Activated T-helper 1 cell treated with anti-CD3 and anti-CD28 coated beads, Interleukin-2, amount 50 U/mL, for 16 hours (primary cell): ENCODE measurements at regions not wholly inside any gene's neighbourhood (a gene's known extent, or its start where the extent isn't known, plus 50 kb on each side); places are given as distances from the start of the nearest gene placed in this dataset.
"Not testable (repeated sequence)": the region's sequence is repeated elsewhere in the genome, so short reads cannot be mapped to it uniquely, and the experiment has no call there.

Source experiments
- DNase-seq, 2 donors: peaks; one replicate each; pipeline ENCODE4 v3.0.0-alpha.2; 2020; ENCODE audit warnings: low read depth in 1 of 2, low spot score in 1 of 2

GRCh38 chr12:92237762-92238523 lies 92.3 kb upstream of the BTG1 start:
- no peak for DNase-seq

DNA sequence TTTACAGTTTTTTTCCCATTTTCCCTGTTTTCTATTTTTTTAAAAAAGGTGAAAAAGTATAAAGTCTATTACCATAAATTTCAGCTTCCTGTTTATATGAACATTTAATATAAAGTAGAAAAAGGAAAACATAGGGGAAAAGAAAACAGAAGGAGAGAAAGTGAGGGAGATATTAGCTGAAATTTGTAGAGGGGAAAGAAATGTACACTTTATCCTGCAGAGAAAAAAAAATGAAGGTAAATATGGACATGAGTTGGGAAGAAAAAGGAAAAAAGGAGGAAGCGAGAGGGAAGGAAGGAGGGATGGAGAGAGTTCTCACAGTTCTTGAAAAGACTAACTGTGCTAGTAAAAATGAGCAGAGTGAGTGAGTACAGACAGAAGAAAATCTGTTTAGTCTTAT lies 91.6 kb upstream of the BTG1 start:
- DNase-seq: no peak

DNA sequence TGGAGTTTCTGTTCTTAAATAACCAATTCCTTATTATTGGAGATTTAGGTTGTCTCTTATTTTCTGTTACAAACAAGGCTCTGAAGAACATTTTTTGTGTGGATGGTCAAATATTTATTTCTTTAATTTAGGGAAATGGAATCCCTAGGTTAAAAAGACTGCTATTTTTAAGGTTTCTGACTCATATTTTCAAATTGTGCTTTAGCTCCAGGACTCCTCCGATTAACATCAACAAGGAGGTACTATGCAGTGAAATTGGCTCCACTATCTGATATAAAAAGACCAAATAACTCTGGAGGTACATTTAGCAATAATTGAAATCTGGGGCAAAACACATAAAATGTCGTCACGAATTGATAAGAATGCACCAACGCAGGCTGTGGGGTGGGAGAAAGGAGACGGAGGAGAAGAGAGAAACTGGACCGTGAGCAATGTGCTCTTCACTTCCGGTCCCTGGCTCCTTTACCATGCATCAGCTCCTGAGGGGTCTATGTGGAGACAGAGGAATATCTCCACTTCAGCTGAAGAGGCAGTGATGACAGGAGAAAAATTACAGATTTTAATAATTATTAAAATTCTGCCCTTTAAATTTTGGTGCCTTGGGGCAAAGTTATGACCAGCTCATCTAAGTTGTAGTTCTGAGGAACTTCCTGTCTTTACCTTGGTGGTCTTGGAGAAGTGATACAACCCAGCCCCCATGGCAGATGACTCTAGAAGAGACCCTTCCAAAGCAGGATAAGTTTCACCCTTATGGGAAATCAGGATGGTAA lies 90.2 kb upstream of the BTG1 start:
- DNase-seq: no peak

GRCh38 chr12:92234533-92234932 lies 88.9 kb upstream of the BTG1 start:
- no peak for DNase-seq

DNA sequence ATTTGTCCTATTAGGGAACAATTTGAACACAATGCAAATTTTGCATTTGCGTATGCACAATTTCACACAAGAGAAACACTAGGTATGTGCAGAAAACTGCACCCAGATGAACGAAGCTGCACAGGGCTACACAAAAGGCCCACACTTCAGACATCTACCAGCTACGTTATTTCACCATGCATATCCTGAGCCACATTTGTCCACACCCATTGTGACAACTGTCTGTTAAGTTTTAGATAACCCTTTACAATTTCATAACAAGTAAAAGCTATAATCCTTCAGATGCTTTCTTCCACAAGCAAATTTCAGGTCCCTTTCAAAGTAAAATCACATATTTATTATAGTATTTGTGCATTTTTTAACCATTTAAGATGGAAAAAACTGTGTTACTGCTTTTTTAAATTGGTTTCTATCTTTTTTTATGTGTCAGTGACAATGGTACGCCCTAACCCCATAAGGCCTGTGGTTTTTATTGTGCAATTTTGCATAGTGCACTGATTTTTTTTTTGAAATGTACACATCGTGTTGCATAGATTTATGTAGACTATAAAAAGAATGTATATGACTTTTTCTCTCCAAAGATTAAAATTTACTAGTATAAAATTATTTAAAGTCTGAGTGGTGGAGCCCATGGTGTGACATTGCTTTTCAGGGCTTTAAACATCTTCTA lies 87.8 kb upstream of the BTG1 start:
- DNase-seq: no peak

GRCh38 chr12:92232371-92232932 lies 86.8 kb upstream of the BTG1 start:
- not testable (repeated sequence) for DNase-seq

DNA sequence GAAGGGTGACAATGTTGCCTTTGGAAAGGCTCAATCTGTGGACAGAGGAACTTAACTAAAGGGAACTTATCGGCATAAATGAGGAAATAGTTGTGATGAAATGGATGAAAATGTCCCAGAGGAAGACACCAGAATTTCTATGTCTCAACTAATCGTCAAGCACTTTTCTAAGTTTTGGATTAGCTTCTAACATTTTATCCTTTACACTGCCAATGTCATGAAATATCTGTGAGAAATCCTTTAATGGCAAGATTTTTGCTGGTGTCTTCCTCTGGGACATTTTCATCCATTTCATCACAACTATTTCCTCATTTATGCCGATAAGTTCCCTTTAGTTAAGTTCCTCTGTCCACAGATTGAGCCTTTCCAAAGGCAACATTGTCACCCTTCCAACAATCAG lies 86.3 kb upstream of the BTG1 start:
- not testable (repeated sequence) for DNase-seq

DNA sequence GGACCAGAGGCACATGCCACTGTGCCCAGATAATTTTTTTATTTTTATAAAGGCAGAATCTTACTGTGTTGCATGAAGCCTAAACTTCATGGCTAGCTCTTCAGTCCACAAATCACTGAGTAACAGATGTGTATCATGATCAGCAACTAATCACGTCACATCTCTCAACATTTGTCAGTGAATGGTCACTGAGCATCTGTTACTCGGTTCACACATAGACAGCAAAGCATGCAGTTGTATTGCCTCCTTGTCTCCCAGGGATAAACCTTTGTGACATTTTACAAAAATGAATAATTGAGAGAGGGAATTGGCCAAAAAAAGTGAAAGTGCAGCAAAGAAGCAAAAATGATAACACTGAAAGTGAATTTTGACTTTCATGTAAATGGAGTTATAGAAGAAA lies 85.9 kb upstream of the BTG1 start:
- not testable (repeated sequence) for DNase-seq

GRCh38 chr12:92229381-92229780 lies 83.7 kb upstream of the BTG1 start:
- no peak for DNase-seq

- no peak for DNase-seq
Observed at GRCh38 chr12:92226961-92227360, 81.3 kb upstream of the BTG1 start.

DNA sequence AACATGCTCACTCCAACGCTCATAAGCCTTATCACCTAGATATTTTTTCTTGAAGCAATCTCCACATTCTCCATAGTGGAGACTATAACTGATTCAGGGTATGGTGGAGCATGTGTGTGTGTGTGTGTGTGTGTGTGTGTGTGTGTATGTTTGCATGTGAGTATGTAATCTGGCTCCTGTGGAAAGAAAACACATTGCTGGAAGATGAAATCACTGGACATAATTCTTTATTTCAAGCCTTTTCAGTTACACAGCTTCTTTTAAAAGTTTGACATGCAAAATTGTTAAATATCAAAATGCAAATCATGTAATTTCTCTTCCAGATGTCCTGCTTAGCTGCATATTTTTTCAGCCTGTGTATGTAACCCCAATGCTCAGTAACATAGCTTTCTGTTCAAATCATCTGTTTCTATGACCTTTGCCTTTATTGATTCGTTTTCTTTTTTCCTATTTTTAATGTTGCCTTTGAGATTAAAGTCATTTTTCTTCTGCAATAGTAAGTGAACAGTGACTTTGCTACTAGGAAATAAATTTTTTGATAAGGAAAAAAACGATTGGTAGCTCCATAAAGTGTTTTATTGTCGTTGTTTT lies 80.5 kb upstream of the BTG1 start:
- DNase-seq: no peak

DNA sequence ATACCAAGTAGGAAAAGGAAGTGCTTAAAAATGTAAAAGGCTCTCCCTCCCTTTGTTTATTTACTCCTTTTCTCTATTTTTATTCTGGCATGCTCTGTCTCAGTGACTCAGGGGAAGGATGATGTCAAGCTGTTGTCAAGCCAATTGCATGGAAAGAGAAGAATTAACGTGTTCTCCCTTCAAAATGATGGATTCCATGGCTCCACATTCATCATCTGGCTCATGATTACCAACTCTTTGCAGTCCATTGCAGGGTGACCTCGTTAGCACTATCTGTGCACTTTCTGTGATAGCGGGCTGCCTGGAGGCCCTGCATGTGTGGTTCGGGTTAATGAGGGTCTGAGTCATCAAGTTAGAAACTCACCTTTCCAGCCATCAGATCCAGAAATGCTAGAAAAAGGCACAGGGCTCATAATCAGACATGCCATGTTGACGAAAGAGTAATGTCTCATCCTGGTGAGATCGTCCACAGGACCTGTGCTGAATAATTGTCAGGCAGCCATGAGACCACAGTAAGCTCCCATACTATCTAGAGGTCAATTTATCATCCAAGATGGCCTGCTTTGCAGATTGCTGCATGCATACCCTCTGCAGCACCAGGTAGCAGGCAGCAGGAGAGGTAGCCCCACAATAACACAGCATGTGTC lies 79.2 kb upstream of the BTG1 start:
- DNase-seq: no peak

DNA sequence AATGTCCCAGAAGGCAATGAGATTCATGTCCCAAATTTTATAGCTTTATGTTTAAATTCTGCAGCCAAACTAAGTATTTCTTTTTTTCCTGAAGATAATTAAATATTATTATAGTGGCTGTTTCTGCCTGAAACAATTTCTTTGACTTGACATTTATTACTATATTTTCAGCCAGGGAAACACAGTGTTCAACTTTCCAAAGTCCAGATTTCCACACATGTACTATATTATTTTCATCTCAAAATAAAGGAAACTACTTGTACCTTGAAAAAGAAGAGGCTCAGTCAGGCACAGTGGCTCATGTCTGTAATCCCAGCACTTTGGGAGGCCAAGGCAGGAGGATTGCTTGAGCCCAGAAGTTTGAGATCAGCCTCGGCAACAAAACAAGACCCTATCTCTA lies 77.8 kb upstream of the BTG1 start:
- DNase-seq: no peak

DNA sequence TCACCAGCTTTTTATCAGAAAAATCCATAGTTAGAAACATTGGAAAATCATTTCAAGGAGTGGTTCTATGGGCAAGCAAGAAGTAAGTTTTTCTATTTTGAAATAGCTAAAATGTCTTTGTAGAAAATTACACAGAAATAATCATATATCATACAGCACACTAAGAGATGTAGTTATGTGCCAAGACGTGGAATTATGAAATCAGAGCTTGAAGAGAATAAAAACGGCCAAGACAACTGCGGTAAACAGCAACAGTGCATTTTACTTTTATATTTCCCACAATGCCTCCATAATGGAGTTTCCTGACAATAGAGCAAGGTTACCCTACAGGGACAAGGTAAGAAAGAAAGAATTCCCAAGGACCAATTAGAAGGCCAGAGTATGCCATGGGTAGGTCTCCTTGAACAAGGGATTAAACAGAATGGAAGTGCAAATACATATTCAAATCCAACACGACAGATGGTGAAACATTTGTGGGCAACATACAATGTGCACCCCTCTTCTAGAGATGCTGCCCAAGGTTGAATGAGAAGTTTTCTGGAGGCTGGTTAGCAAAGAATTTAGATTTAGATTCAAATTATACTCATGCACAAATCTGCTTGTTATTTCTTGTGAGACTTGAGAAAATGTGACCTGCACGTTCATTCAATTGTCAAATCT lies 76.1 kb upstream of the BTG1 start:
- no peak for DNase-seq

DNA sequence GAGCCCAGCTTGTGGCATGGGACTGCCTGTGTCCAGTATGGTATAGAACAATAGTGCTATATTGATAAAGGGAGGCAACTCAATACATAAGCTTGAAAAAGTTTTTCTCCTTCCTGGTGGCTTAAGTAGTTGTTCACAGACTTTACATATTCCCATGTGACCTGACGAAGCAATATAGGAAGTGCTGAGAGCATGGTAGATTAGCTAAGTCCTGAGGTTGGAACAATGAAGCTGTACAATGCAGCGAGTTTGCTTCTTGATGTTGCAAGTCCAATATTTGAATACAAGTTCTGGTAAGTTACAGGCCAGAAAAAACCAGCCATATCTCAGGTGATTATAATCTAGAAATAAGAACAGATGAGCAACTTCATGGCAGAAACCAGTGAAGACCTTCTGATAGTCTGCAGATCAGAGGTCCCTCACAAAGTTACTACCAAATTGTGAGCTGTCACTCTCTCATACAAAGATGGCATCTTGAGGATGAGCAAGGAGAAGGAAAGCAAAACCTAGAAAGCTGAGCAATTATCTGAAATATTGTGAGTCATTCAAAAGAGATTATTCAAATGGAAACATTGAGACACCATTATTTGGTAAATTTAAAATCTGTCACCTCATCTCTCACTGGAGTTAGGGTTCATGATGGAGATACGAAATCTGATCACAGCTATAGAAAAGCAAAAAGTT lies 72.9 kb upstream of the BTG1 start:
- DNase-seq: no peak

DNA sequence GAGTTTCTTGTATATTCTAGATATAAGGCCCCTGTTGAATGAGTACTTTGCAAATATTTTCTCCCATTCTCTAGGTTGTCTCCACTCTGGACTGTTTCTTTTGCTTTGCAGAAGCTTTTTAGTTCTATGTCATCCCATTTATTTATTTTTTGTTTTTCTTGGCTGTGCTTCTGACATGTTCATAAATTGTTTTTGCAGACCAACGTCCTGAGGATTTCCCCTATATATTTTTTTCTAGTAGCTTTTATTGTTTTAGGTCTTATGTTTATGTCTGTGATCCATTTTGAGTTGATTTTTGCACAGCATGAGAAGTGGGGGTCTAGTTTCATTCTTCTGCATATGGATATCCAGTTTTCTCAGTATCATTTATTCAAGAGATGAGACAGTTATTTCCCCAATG lies 70.4 kb upstream of the BTG1 start:
- no peak for DNase-seq

DNA sequence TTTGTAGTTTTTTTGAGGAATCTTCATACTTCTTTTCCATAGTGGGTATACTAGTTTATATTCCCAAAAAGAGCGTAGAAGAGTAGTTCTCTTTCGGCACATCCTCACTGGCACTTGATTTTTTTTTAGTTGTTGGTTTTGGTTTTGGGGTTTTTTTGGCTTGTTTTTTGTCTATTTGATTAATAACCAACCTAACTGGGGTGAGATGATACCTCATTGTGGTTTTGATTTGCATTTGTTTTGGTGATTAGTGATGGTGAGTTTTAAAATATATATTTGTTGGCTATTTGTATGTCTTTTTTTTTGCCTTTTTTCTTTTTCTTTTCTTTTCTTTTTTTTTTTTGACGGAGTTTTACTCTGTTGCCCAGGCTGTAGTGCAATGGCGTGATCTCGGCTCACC lies 69.7 kb upstream of the BTG1 start:
- no peak for DNase-seq

GRCh38 chr12:92213166-92213565 lies 67.5 kb upstream of the BTG1 start:
- DNase-seq: no peak

GRCh38 chr12:92210071-92210470 lies 64.4 kb upstream of the BTG1 start:
- DNase-seq: no peak

DNA sequence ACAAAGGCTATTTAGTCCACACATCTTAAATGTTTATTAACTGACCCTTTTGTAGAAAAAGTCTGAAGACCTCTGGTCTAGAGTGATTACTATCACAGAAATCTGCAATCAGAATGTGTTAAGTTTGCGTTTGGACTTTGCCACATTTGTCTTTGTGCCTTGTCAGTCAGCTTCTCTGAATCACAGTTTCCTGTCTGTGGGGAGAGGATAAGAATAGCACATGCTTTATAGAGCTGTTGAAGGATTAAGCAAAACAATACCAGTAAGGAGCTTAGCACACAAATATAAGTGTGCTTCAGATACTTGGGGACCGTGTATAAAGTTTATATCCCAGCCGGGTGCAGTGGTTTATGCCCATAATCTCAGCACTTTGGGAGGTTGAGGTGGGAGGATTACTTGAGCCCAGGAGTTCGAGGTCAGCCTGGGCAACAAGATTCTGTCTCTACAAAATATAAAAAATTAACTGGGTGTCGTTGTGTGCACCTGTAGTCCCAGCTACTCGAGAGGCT lies 63.0 kb upstream of the BTG1 start:
- DNase-seq: no peak
